Activated naive CD8-positive, alpha-beta T cell (primary cell): ENCODE measurements at regions not wholly inside any gene's neighbourhood (a gene's known extent, or its start where the extent isn't known, plus 50 kb on each side); places are given as distances from the start of the nearest gene placed in this dataset.

Experiments used
- H3K27ac Mint-ChIP-seq: one replicate; pipeline ENCODE4 v1.8.0; 2021; ENCODE audit warnings: mixed read lengths
- H3K27me3 Mint-ChIP-seq: one replicate; pipeline ENCODE4 v1.8.0; 2021; ENCODE audit warnings: mixed read lengths
- H3K36me3 Mint-ChIP-seq: one replicate; pipeline ENCODE4 v1.8.0; 2021; ENCODE audit warnings: mixed read lengths
- H3K4me1 Mint-ChIP-seq: one replicate; pipeline ENCODE4 v1.8.0; 2021; ENCODE audit warnings: low read depth, mixed read lengths
- H3K4me3 Mint-ChIP-seq: one replicate; pipeline ENCODE4 v1.8.0; 2021; ENCODE audit warnings: mild to moderate bottlenecking, mixed read lengths
- H3K9me3 Mint-ChIP-seq: one replicate; pipeline ENCODE4 v1.8.0; 2021; ENCODE audit warnings: low read depth, mixed read lengths

DNA sequence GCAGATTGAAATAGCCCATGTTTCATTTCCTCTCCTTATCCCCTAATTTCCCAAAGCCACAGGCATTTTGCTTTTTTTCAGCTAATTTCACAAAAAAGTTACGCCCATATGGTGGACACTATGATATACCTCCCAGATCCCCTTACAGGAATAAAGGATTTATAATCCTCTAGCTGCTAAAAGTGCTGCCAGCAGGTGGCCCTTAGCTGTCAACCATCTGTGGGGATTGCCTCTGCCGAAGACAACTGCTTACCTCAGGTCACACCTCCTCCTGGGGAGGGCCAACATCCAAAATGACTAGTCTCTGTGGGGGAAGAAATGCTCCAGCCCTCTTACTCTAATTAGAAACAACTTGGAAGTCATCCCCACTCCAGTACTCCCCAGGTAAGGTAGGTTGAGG is 61.0 kb upstream of the EPB41L3 start:
- no peak overlapping the region for H3K4me3 Mint-ChIP-seq
- no peaks in the 10 kb centered on the region for H3K4me1 Mint-ChIP-seq
- no peaks in the 10 kb centered on the region for H3K9me3 Mint-ChIP-seq
- peaks cover 3% of the 10 kb centered on the region for H3K27me3 Mint-ChIP-seq
- no peak overlapping the region for H3K27ac Mint-ChIP-seq
- no peaks in the 10 kb centered on the region for H3K36me3 Mint-ChIP-seq

DNA sequence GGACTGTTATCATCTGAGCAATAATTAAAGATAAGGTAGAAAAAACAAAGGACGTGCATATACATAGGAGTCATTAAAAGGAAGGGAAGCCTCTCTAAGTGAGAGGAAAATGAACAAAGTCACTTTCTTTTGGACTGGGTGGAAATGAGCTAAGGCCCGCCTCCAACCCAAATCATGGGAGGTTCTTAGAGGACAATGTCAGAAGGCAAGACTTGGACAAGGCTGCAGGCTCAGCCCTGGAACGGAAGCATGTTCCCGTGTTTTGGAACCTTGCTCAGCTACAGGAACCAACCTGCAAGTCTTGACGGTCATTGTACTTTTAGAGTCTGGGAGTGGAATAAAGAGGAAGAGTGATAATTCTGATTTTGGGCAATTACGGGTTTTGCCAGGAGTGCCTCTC is 59.4 kb upstream of the EPB41L3 start:
- Mint-ChIP-seq H3K36me3 (no peaks in the 10 kb centered on the region), H3K9me3 (no peaks in the 10 kb centered on the region), H3K4me1 (no peaks in the 10 kb centered on the region), H3K27me3 (peaks cover 7% of the 10 kb centered on the region), H3K4me3 (no peak overlapping the region), H3K27ac (no peak overlapping the region)

DNA sequence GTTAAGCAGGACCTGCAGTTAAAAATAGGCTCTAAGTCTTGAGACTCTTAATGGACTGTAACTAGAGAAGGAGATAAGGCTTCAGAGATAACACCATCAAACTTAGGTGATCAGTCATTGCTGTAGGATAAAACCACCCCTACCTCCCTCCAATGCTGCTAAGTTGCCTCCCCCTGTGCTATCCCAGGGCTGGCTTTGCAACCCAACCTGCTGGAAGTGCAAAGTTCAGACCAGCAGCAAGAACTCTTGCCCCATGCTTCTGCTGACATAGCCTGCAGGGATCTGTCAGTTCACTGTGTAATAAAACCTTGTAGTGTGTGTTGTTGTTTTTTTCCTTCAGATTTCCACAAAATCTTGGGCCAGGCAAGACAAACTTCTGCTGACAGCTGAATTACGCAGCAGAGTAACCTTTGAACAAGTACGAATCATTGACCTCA is 57.4 kb upstream of the EPB41L3 start:
- Mint-ChIP-seq H3K27me3 (peaks cover 8% of the 10 kb centered on the region), H3K27ac (no peak overlapping the region), H3K4me1 (no peaks in the 10 kb centered on the region), H3K9me3 (no peaks in the 10 kb centered on the region), H3K36me3 (no peaks in the 10 kb centered on the region), H3K4me3 (no peak overlapping the region)

DNA sequence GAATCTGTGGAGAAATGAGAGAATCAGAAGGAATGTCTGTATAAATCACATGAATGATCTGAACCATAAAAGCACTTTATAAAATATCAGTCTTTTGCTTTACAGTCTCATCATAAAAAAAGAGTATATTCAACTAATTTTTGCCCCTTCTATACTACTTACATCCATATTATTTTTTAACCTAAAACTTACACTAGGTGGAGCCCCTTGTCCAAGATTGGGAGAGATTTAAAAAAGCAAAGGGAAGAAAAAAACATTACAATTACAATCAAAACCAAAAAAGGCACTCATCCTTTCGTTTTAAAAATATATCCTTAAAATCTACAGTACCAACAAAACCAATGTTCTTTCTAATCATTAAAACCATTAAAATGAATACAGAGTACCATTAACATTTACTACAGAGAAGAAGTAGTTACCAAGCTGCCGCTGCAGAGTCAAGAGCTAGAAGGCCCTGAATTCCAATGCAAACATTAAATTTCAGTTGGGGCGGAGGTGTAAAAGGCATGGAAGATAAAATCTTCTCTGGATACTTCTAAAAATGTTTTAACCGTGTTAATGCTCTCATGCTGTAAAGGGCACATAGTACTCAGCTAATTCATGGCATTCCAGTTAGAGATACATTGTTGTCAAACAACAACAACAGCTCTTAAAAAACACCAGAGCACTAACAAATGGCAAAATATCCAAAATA is 56.7 kb upstream of the EPB41L3 start:
- H3K9me3 Mint-ChIP-seq = no peaks in the 10 kb centered on the region

GRCh38 chr18:5596585-5596984 is 52.8 kb upstream of the EPB41L3 start:
- Mint-ChIP-seq H3K9me3 (peaks cover 5% of the 10 kb centered on the region), H3K36me3 (no peaks in the 10 kb centered on the region), H3K27ac (no peak overlapping the region), H3K4me1 (no peaks in the 10 kb centered on the region), H3K27me3 (peaks cover 7% of the 10 kb centered on the region), H3K4me3 (no peak overlapping the region)

More for the DNA sequence above, 56.7 kb upstream of the EPB41L3 start:
- no peaks in the 10 kb centered on the region for H3K36me3 Mint-ChIP-seq
- no peak overlapping the region for H3K27ac Mint-ChIP-seq
- no peaks in the 10 kb centered on the region for H3K4me1 Mint-ChIP-seq
- no peak overlapping the region for H3K4me3 Mint-ChIP-seq
- peaks cover 8% of the 10 kb centered on the region for H3K27me3 Mint-ChIP-seq
